SK-N-SH (cell line): ENCODE measurements at regions not wholly inside any gene's neighbourhood (a gene's known extent, or its start where the extent isn't known, plus 50 kb on each side); places are given as distances from the start of the nearest gene placed in this dataset.

Source experiments
- CTCF ChIA-PET: fragments of 300-600, 350-600 bp; formaldehyde crosslinking; extraction: SDS; loops from one replicate; lab custom pipeline; 2021; lab: Yijun Ruan, JAX
- POLR2A ChIA-PET: fragments of 350-600 bp; sonication (Branson Sonifier 250); formaldehyde crosslinking; extraction: SDS; loops from one replicate; lab custom pipeline; 2020; ENCODE audit warnings: antibody characterized with exemption, inconsistent platforms; lab: Yijun Ruan, JAX
- DNase-seq: peaks from one replicate; pipeline ENCODE4 v3.0.0; 2012
- H2AFZ ChIP-seq: fragments of 200-600 bp; sonication (generic); 2 replicates; pipeline ENCODE4 v1.8.1; 2016; ENCODE audit warnings: antibody characterized with exemption, mild to moderate bottlenecking, low read depth
- H3F3A ChIP-seq: fragments of 200-600 bp; sonication (generic); replicated peaks from 2 replicates; pipeline ENCODE3; 2016; ENCODE audit warnings: antibody characterized with exemption, mild to moderate bottlenecking; ENCODE audit not compliant: insufficient read depth
- H3K27ac ChIP-seq, 2 experiments: fragments of 200-500 bp in 1 of 2; fragments of 200-600 bp in 1 of 2; sonication (Bioruptor generic) in 1 of 2; sonication (generic), shearing (Covaris generic) in 1 of 2; 2 replicates each; pipeline versions ENCODE4 v1.5.1 to v1.6.1; 2014 to 2016; ENCODE audit warnings: low read depth in 2 of 2, inconsistent platforms in 1 of 2, low read length in 1 of 2, mild to moderate bottlenecking in 1 of 2, mixed read lengths in 1 of 2
- H3K27me3 ChIP-seq: fragments of 200-600 bp; sonication (generic), shearing (Covaris generic); 2 replicates; pipeline ENCODE4 v1.6.1; 2016; ENCODE audit warnings: mixed run types; ENCODE audit not compliant: insufficient read depth
- H3K36me3 ChIP-seq, 2 experiments: fragments of 200-500 bp in 1 of 2; fragments of 200-600 bp in 1 of 2; sonication (Bioruptor generic) in 1 of 2; sonication (generic) in 1 of 2; replicated peaks in 1 of 2; 2 replicates each; pipeline versions ENCODE3 to v1.5.1; 2014 to 2016; ENCODE audit warnings: low read length in 1 of 2, mild to moderate bottlenecking in 1 of 2; ENCODE audit not compliant: insufficient read depth in 2 of 2, control insufficient read depth in 1 of 2
- H3K4me1 ChIP-seq, 2 experiments: fragments of 200-500 bp in 1 of 2; fragments of 200-600 bp in 1 of 2; sonication (Bioruptor generic) in 1 of 2; sonication (generic), shearing (Covaris generic) in 1 of 2; 2 replicates each; pipeline versions ENCODE4 v1.5.1 to v1.6.1; 2014 to 2016; ENCODE audit warnings: low read depth in 1 of 2, low read length in 1 of 2, mixed run types in 1 of 2; ENCODE audit not compliant: insufficient read depth in 2 of 2, control insufficient read depth in 1 of 2
- H3K4me2 ChIP-seq: fragments of 200-600 bp; sonication (generic), shearing (Covaris generic); 2 replicates; pipeline ENCODE4 v1.6.1; 2017; ENCODE audit warnings: mixed run types
- H3K4me3 ChIP-seq, 2 experiments: fragments of 200-500 bp in 1 of 2; fragments of 200-600 bp in 1 of 2; sonication (Bioruptor generic) in 1 of 2; sonication (generic), shearing (Covaris generic) in 1 of 2; 2 replicates each; pipeline versions ENCODE4 v1.5.1 to v1.8.1; 2014 to 2016; ENCODE audit warnings: low read depth in 2 of 2, inconsistent platforms in 1 of 2, low read length in 1 of 2, mild to moderate bottlenecking in 1 of 2, mixed read lengths in 1 of 2, moderate library complexity in 1 of 2
- H3K79me2 ChIP-seq: fragments of 200-600 bp; sonication (generic); 2 replicates; pipeline ENCODE4 v1.8.1; 2017; ENCODE audit warnings: mild to moderate bottlenecking; ENCODE audit not compliant: insufficient read depth
- H3K9ac ChIP-seq: fragments of 200-600 bp; sonication (generic); 2 replicates; pipeline ENCODE4 v1.6.1; 2017; ENCODE audit warnings: mixed run types
- H3K9me2 ChIP-seq: fragments of 200-600 bp; sonication (generic); 2 replicates; pipeline ENCODE4 v1.6.1; 2017; ENCODE audit warnings: mixed run types
- H3K9me3 ChIP-seq: fragments of 200-600 bp; sonication (generic); 2 replicates; pipeline ENCODE4 v1.6.1; 2017; ENCODE audit warnings: mixed run types, mild to moderate bottlenecking, moderate library complexity
- H4K20me1 ChIP-seq: fragments of 200-600 bp; sonication (generic); 2 replicates; pipeline ENCODE4 v1.6.1; 2017; ENCODE audit warnings: mild to moderate bottlenecking, mixed run types; ENCODE audit not compliant: insufficient read depth
- CHD2 ChIP-seq: fragments of 150-350 bp; IDR thresholded peaks from 2 replicates; pipeline ENCODE4 v1.6.1; 2018; ENCODE audit warnings: low read length; ENCODE audit not compliant: partially characterized antibody
- EP300 ChIP-seq, 2 experiments: IDR thresholded peaks; 2 replicates each; pipeline versions ENCODE4 v1.4.0 to v1.6.1; 2012; ENCODE audit warnings: borderline replicate concordance in 1 of 2, low read depth in 1 of 2, low read length in 1 of 2
- FOSL2 ChIP-seq: IDR thresholded peaks from 2 replicates; pipeline ENCODE4 v1.4.0; 2012; ENCODE audit warnings: low read depth, mild to moderate bottlenecking, moderate library complexity, borderline replicate concordance
- FOXJ3 ChIP-seq: sonication (generic); formaldehyde crosslinking; IDR thresholded peaks from 2 replicates; pipeline ENCODE4 v1.5.1; 2020; ENCODE audit warnings: mild to moderate bottlenecking, missing genetic modification reagents
- GABPA ChIP-seq: IDR thresholded peaks from 2 replicates; pipeline ENCODE4 v1.4.0; 2012; ENCODE audit warnings: low read depth, mild to moderate bottlenecking
- GATA2 ChIP-seq: sonication (generic); formaldehyde crosslinking; IDR thresholded peaks from 2 replicates; pipeline ENCODE4 v1.5.0; 2020; ENCODE audit warnings: mild to moderate bottlenecking, missing genetic modification reagents
- JUND ChIP-seq: IDR thresholded peaks from 2 replicates; pipeline ENCODE4 v1.4.0; 2012
- MAX ChIP-seq: IDR thresholded peaks from 2 replicates; pipeline ENCODE4 v1.4.0; 2012; ENCODE audit warnings: low read depth
- MEF2A ChIP-seq: IDR thresholded peaks from 2 replicates; pipeline ENCODE4 v1.4.0; 2012; ENCODE audit warnings: low read depth, borderline replicate concordance
- NFIC ChIP-seq: IDR thresholded peaks from 2 replicates; pipeline ENCODE4 v1.4.0; 2012; ENCODE audit warnings: borderline replicate concordance
- POLR2AphosphoS5 ChIP-seq: IDR thresholded peaks from 2 replicates; pipeline ENCODE4 v1.6.1; 2012; ENCODE audit warnings: low read depth, low read length
- REST ChIP-seq: IDR thresholded peaks from 2 replicates; pipeline ENCODE4 v1.6.1; 2012; ENCODE audit warnings: mild to moderate bottlenecking, low read depth, low read length, moderate library complexity
- RXRA ChIP-seq: IDR thresholded peaks from 2 replicates; pipeline ENCODE4 v1.4.0; 2012; ENCODE audit warnings: low read depth, mild to moderate bottlenecking, borderline replicate concordance
- SMC3 ChIP-seq: IDR thresholded peaks from 2 replicates; pipeline ENCODE4 v1.6.1; 2012; ENCODE audit warnings: low read depth, low read length, improper control_type of control experiment
- TCF12 ChIP-seq: IDR thresholded peaks from 2 replicates; pipeline ENCODE4 v1.4.0; 2012
- USF1 ChIP-seq: IDR thresholded peaks from 2 replicates; pipeline ENCODE4 v1.4.0; 2012; ENCODE audit warnings: low read depth, borderline replicate concordance
- USF2 ChIP-seq: fragments of 150-350 bp; IDR thresholded peaks from 2 replicates; pipeline ENCODE4 v1.6.1; 2017; ENCODE audit warnings: antibody characterized with exemption, low read length, low read depth, borderline replicate concordance
- ZBTB33 ChIP-seq: IDR thresholded peaks from 2 replicates; pipeline ENCODE4 v1.4.0; 2012; ENCODE audit warnings: low read depth, borderline replicate concordance
- WGBS: methylation state at CpG from one replicate; pipeline ENCODE4 v1.1.6; 2017; ENCODE audit warnings: low lambda C conversion rate; 5-methylcytosine and 5-hydroxymethylcytosine counted together

GRCh38 chr15:62750471-62750870, 292.1 kb upstream of the TPM1 start:
- H3K9me2 ChIP-seq, result no peaks in the 10 kb centered on the region
- H3K79me2 ChIP-seq, result peaks cover 48% of the 10 kb centered on the region
- no peak overlapping the region for H2AFZ ChIP-seq
- H3K36me3 ChIP-seq, result peaks cover 41 to 62% of the 10 kb centered on the region in 2 experiments
- TF ChIP-seq USF2 (no peak), CHD2 (no peak), MAX (no peak), EP300 (IDR thresholded peaks at IDR 0.05; ENCODE audit: borderline replicate concordance in 1 of 2, low read depth in 1 of 2, low read length in 1 of 2) (no peak), GABPA (no peak), JUND (no peak), SMC3 (no peak), FOSL2 (no peak), POLR2AphosphoS5 (no peak), NFIC (no peak), USF1 (no peak), MEF2A (no peak), REST (no peak), FOXJ3 (CRISPR knock-in tag) (no peak), TCF12 (no peak), RXRA (no peak), ZBTB33 (no peak), GATA2 (no peak)
- no peak overlapping the region for H3K9ac ChIP-seq
- H3F3A ChIP-seq, result peaks cover 19% of the 10 kb centered on the region
- H3K4me1 ChIP-seq, result peaks cover 7 to 42% of the 10 kb centered on the region in 2 experiments
- H3K27me3 ChIP-seq, result no peaks in the 10 kb centered on the region
- CTCF ChIA-PET, result interaction anchor here (1.5 kb wide), 1 partner anchor 9 kb away, joined by 4 read pairs; no protein-coding TSS in a partner anchor
- POLR2A ChIA-PET, result no interaction called here
- no peaks in the 10 kb centered on the region for H4K20me1 ChIP-seq
- DNase-seq, result no peak
- no peaks in the 10 kb centered on the region for H3K9me3 ChIP-seq
- H3K4me3 ChIP-seq, result no peak overlapping the region
- 97% methylated on average over 4 of the region's 4 CpGs for WGBS
- H3K4me2 ChIP-seq, result no peak overlapping the region
- no peak overlapping the region for H3K27ac ChIP-seq
